ENCODE measurements at regions not wholly inside any gene's neighbourhood (a gene's known extent, or its start where the extent isn't known, plus 50 kb on each side); places are given as distances from the start of the nearest gene placed in this dataset.

DNA sequence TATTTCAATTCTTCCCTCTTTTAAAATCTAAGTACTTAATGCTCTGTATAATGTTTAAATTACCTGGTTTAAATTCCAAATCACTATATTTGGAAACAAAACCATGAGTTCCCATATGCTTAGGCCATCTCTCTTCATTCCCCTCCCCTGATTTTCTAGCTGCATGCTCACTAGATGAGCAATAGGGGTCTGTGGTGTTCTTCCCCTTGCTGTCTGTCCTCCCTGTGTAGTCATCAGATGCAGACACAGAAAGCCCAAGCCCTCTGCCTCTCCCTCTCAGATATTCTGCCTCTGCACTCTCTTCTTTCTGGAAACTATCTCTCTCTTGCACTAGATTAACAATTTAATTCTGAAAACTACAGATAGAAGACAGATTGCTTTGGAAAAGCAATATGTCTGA lies 1730.2 kb downstream of the OLFM4 start:
- ChIA-PET CTCF (interaction anchor here (0.5 kb wide), 1 partner anchor 34 kb away, joined by 3 read pairs; no protein-coding TSS in a partner anchor), POLR2A (no interaction called here)
- Mint-ChIP-seq H3K4me1 (ENCODE audit: insufficient read depth, unreplicated experiment) (no peaks in the 10 kb centered on the region), H3K36me3 (ENCODE audit: insufficient read depth, unreplicated experiment) (no peaks in the 10 kb centered on the region), H3K9me3 (ENCODE audit: unreplicated experiment) (no peaks in the 10 kb centered on the region), H3K4me3 (ENCODE audit: unreplicated experiment) (no peak overlapping the region), H3K27ac (ENCODE audit: low read depth, unreplicated experiment) (no peak overlapping the region), H3K27me3 (ENCODE audit: insufficient read depth, unreplicated experiment) (no peaks in the 10 kb centered on the region)
- TF ChIP-seq, protein P1, sequence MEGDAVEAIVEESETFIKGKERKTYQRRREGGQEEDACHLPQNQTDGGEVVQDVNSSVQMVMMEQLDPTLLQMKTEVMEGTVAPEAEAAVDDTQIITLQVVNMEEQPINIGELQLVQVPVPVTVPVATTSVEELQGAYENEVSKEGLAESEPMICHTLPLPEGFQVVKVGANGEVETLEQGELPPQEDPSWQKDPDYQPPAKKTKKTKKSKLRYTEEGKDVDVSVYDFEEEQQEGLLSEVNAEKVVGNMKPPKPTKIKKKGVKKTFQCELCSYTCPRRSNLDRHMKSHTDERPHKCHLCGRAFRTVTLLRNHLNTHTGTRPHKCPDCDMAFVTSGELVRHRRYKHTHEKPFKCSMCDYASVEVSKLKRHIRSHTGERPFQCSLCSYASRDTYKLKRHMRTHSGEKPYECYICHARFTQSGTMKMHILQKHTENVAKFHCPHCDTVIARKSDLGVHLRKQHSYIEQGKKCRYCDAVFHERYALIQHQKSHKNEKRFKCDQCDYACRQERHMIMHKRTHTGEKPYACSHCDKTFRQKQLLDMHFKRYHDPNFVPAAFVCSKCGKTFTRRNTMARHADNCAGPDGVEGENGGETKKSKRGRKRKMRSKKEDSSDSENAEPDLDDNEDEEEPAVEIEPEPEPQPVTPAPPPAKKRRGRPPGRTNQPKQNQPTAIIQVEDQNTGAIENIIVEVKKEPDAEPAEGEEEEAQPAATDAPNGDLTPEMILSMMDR (IDR thresholded peaks at IDR 0.05; ENCODE audit: unreplicated experiment): no peak
- BruUV-seq (replicated peaks): no TSS peak
- DNase-seq (ENCODE audit: unreplicated experiment): no peak
- intact Hi-C loops (cut with micrococcal nuclease): no loop called here

DNA sequence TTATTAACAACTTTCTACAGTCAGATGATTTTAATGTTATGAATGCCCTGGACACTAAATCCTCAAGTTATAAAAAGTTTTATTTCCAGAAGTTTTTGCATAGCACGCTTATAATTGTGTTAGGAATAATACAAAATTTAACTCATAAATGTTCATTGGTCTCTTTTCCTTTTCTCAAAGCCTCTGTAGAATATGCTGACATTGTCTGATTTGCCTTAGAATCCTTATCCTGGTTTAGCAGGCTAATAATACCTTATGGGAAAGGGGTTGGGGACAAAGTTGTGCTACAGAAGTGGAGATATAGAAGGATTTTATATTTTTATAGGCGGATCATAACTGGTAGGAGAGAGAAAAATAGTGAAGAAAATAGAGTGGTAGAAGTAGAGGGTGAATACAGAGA lies 1739.6 kb downstream of the OLFM4 start:
- H3K36me3 Mint-ChIP-seq (ENCODE audit: insufficient read depth, unreplicated experiment): no peaks in the 10 kb centered on the region
- no peaks in the 10 kb centered on the region for H3K27me3 Mint-ChIP-seq (ENCODE audit: insufficient read depth, unreplicated experiment)
- no peak overlapping the region for H3K4me3 Mint-ChIP-seq (ENCODE audit: unreplicated experiment)
- H3K27ac Mint-ChIP-seq (ENCODE audit: low read depth, unreplicated experiment): no peak overlapping the region
- TF ChIP-seq, protein P1 (IDR thresholded peaks at IDR 0.05; ENCODE audit: unreplicated experiment): no peak
- ChIA-PET POLR2A (no interaction called here), CTCF (no interaction called here)
- H3K9me3 Mint-ChIP-seq (ENCODE audit: unreplicated experiment): no peaks in the 10 kb centered on the region
- no peak for DNase-seq (ENCODE audit: unreplicated experiment)
- H3K4me1 Mint-ChIP-seq (ENCODE audit: insufficient read depth, unreplicated experiment): no peaks in the 10 kb centered on the region
- no TSS peak for BruUV-seq (replicated peaks)
- intact Hi-C loops (cut with micrococcal nuclease): no loop called here

DNA sequence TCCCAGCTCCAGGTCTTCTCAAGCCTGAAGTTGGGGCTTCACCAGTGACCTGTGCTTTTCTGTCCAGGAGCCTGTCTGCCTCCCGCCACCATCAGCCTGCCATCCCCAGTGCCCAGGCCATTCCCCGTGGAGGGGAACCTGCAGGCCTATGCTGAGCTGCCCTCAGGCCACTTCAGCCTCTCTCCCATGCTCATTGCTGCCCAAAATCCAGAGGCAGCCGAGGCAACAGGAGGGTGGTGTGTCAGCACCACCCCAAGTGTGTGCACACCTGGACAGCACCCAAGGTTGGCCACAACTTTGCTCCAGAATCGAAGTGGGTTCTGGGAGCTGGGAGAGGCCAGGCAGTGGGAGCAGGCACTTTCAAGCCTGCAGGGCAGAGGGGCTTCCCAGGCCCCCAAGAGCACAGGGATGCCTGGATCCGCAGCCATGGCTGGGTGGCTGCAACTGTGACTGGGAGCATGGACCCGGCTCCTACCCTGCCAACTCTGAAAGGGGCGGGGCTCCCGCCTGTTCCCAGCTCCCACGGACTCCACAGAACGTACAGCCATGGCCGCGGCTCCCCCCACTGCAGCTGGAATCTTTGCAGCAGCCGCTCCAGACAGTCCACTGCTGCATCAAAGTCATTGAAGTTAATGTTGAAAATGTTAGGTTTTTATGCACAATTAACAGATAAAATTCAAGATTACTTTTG lies 1747.0 kb downstream of the OLFM4 start:
- H3K4me3 Mint-ChIP-seq (ENCODE audit: unreplicated experiment): no peak overlapping the region
- ChIA-PET CTCF (interaction anchor here (0.5 to 1.6 kb wide), 2 partner anchors 10 to 316 kb away, joined by 3 to 4 read pairs; no protein-coding TSS in a partner anchor), POLR2A (no interaction called here)
- intact Hi-C loops (cut with micrococcal nuclease): no loop called here
- DNase-seq (ENCODE audit: unreplicated experiment): no peak
- H3K27me3 Mint-ChIP-seq (ENCODE audit: insufficient read depth, unreplicated experiment): no peaks in the 10 kb centered on the region
- no peak overlapping the region for H3K27ac Mint-ChIP-seq (ENCODE audit: low read depth, unreplicated experiment)
- H3K4me1 Mint-ChIP-seq (ENCODE audit: insufficient read depth, unreplicated experiment): no peaks in the 10 kb centered on the region
- H3K9me3 Mint-ChIP-seq (ENCODE audit: unreplicated experiment): peaks cover 5% of the 10 kb centered on the region
- TF ChIP-seq, protein P1 (IDR thresholded peaks at IDR 0.05; ENCODE audit: unreplicated experiment): no peak
- no peaks in the 10 kb centered on the region for H3K36me3 Mint-ChIP-seq (ENCODE audit: insufficient read depth, unreplicated experiment)
- no TSS peak for BruUV-seq (replicated peaks)

DNA sequence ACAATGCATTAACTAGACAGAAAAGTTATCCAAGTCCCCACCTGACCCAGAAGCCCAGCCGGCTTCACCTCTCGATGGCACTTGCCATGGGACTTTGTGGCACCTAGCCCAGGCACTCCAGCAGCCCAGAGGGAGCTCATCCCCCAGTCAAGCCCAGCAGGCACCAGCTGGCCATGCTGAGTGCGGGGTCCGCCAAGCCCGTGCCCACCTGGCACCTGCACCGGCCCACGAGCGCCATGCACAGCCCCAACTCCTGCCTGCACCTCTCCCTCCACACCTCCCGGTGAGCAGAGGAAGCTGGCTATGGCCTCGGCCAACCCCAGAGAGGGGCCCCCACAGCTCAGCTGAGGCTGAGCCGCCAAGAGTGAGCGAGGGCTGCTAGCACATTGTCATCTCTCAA lies 1759.1 kb downstream of the OLFM4 start:
- BruUV-seq (replicated peaks): no TSS peak
- Mint-ChIP-seq H3K36me3 (ENCODE audit: insufficient read depth, unreplicated experiment) (no peaks in the 10 kb centered on the region), H3K27me3 (ENCODE audit: insufficient read depth, unreplicated experiment) (no peaks in the 10 kb centered on the region), H3K4me3 (ENCODE audit: unreplicated experiment) (no peak overlapping the region), H3K9me3 (ENCODE audit: unreplicated experiment) (no peaks in the 10 kb centered on the region), H3K27ac (ENCODE audit: low read depth, unreplicated experiment) (no peak overlapping the region), H3K4me1 (ENCODE audit: insufficient read depth, unreplicated experiment) (no peaks in the 10 kb centered on the region)
- ChIA-PET POLR2A (no interaction called here), CTCF (no interaction called here)
- intact Hi-C loops (cut with micrococcal nuclease): no loop called here
- DNase-seq (ENCODE audit: unreplicated experiment): no peak
- TF ChIP-seq, protein P1 (IDR thresholded peaks at IDR 0.05; ENCODE audit: unreplicated experiment): no peak

Measured in MCF 10A (cell line).